Stimulated activated CD4-positive, alpha-beta T cell treated with anti-CD3 and anti-CD28 coated beads, Interleukin-12 subunit alpha, Interleukin-12 subunit beta, amount 100 ng/mL, for 4 hours (primary cell): ENCODE measurements at regions not wholly inside any gene's neighbourhood (a gene's known extent, or its start where the extent isn't known, plus 50 kb on each side); places are given as distances from the start of the nearest gene placed in this dataset.

ENCODE experiments used
- DNase-seq: peaks from one replicate; pipeline ENCODE4 v3.0.0-alpha.2; 2020

DNA sequence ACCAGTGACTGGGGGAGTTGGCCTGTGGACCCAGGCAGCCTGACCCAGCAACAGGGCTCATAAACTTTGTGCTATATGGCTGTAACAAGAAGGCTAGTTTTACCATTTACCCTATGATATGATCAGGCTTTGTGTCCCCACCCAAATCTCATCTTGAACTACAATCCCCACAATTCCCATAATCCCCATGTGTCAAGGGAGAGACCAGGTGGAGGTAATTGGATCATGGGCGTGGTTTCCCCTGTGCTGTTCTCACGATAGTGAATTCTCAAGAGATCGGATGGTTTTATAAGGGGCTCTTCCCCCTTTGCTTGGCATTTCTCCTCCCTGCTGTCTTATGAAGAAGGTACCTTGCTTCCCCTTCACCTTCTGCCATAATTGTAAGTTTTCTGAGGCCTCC, 111.2 kb upstream of the NLRP1 start:
- no peak for DNase-seq

DNA sequence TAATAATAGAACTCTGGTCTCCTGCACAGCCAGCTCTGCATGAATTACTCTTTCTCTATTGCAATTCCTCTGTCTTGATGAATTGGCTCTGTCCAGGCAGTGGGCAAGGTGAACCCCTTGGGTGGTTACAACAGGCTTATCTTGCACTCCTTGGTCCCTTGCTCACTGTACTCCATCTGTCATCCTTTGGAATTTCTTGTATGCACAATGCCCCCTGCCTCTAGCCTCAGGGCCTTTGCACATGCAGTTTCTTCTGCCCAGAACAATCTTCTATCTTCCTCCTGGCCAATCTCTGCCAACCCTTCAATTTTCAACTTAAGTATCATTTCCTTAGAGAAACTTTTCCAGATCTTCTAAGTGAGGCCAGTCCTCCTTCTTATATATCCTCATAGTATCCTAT, 114.7 kb upstream of the NLRP1 start:
- DNase-seq = no peak

DNA sequence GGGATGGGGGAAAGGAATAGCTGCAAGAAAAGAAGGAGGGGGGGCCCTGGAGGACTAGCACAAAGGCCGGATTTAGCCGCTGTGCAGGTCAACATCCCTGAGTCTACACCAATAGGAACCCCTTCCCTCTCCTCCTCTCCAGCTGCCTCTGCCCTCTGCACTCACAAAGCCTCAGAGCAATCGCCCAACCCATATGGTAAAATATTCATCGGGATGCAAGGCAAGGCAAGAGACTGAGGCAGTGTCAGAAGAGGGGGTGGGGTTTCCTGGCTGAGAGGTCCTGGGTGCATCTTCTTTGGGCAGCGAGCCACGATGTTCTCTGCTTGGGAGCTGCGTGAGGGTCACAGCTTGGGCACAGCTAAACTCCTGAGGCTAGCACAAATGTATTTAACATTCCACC, 115.5 kb upstream of the NLRP1 start:
- DNase-seq = no peak

DNA sequence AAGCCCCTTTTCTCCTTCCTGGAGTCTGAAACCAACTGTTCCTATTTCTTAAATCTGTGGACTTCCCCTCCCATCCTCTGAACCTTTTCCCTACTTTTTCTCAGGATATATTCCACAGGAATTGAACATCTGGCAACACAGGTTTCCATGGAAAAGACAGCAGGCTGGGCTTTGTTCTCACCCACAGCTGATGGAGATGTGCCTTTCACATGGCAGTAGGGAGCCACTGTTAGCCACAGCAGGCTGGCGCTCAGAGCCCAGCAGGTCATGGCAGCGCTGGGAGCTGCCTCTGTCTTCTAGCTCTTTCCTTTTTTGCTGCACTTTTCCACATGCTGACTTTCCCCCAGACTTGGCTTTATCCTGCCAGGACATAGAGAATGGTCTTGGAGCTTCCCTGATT, 116.4 kb upstream of the NLRP1 start:
- no peak for DNase-seq

DNA sequence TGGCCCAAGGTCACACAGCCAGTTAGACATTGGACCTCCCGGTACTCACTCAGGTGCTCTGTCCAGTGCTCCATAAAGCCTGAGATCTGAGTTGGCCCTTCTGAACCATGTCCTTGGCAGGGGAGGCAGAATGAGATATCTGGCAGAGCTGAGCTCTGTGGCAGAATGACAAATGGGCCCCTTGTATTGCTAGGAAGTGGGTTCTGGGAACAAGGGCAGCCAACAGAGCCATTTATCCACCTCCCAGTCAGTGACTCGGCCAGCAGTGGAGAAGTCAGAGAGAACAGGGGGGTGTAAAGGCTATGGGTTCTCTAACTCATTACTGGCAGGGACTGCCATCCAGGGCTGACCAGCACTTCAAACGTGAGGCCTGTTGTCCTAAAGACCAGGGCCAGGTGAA, 117.1 kb upstream of the NLRP1 start:
- DNase-seq = no peak

DNA sequence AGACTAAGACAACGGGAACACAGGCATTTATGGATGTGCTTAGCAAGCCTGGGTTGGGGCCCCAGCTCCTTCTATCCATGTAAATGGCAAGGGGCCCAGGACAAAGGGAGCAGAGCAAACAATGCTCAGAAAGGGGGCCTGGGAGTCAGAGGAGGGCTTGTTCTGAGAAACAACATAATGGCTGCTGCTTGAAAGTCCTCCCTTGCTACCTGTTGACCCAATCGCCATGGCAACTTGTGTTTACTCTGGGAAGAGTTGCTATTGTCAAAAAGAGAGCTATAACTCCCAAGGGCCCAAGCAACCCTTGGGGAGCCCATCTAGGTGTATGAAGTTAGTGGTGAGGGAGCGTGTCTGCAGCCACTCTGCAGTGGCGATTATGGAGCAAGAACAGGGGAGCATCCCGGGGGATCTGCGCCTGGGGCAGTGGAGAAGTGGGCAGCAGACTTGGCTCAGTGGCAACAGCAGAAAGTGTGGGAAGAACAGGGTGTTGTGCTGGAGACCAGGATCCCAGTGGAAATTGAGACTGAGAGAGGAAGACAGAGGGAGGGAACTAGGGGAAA, 118.7 kb upstream of the NLRP1 start:
- DNase-seq = no peak

DNA sequence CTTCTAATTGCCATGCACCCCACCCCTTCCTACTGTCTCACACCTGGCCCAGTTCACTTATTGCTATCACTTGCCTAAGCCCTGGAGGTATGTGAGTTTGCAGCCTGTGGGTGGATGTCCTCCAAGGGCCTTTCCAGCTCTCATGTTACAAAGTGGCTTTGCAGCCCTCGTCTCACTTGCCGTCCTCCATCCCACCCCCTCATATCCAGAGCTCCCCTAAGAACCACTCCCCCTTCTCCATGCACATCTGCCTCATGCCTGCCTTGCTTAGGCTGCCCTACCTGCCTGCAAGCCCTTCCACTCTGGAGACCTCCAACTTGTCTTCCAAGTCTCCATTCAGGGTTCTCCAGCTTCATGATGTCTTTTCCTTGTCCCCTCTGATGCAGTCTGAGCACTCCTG, 119.4 kb upstream of the NLRP1 start:
- no peak for DNase-seq

DNA sequence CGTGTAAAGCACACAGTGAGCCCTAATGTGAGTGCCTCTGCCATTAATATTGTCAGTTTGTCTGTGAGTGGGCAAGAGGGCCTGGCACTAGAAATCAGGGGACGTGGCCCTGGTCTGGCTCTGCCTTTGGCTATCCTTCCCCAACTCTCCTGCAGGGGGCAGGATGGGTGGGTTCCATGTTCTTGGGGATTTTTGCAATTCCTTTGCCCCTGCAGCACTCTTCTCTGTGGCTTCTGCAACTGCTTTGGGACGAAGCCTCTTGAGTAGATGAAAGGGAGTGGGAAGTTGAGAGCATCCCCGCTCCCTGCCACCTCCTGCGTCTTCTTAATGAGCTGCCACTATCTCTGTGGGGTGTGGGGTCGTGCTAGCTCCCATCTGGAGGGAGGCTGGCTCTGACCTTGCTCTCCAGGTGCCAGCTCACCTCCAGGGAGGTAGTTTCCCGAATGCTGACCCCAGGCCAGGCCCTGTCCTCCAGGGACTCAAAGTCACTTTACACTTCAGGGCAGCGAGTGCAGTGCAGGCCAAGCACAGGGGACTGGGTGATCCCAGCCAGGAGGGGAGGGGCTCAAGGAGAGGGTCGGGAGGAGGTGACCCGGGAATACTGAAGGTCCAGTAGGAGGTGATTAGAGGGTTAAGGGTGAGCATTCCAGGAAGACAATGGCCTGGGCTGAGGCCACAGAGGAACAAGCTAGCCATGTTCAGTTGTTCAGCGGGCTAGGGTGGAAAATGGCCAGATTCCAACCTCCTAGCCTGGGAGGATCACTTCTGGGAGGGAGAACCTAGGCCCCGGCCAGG, 121.0 kb upstream of the NLRP1 start:
- no peak for DNase-seq

DNA sequence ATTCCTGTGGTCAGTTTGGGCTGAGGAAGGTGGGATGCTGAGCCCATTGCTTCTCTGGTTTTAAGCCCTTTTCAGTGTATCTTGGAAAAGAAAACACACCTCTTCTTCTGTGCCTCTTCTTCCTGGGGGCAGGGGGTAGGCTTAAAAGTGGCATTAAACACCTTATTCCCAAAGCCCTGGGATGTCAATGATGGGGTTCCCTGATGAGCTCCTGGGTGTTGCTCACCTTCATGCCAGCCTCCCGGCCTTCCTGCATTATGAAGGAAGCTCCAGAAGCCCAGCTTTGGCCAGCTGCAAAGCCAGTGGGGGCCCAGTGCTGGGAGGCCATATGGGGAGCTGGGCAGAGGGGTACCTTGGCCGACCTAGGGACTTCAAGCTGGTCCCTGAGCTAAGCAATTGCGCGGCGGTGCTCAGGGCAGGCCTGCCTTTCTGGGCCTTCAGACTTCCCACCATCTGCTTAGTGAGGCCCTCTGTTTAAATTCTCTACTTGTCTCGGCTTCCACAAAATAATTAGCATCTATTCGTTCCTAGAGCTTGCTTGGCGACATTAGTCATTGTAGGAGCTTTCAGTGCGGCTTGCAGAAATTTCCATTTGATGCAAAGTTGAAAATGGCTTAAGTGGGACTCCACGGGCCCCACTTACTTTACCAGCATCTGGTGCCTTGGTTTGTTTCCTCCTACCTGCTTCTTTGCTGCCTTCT, 121.7 kb upstream of the NLRP1 start:
- DNase-seq = no peak

DNA sequence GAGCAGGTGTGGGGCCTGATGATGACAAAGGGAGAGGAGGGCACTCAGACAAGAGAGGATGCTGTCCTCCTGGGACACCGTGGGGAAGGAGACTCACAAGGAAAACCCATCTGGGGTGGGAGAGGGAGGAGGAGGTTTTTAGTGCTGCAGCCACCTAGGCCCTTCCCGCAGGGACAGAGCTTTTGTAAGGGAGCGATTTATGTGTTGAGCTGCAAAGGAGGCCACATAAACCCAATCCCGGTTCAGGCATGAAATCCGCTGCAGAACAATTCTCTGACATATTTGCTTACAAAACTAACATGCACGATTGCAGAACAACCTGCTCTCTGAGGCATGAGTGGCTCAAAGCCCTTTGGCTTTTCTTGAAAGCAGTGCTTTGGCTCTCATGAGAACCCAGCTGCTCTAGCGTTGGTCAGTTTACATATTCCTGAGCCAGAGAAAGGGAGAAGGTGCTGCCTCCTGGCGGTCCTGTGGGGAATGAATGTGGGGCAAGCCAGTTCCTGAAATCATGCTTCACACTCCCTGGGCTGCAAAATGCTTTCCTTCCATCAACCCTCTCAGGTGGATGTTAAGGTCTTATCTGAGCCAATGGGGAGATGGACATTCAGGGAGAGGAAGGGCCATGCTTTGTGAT, 122.4 kb upstream of the NLRP1 start:
- peak; percentile 55 for DNase-seq

DNA sequence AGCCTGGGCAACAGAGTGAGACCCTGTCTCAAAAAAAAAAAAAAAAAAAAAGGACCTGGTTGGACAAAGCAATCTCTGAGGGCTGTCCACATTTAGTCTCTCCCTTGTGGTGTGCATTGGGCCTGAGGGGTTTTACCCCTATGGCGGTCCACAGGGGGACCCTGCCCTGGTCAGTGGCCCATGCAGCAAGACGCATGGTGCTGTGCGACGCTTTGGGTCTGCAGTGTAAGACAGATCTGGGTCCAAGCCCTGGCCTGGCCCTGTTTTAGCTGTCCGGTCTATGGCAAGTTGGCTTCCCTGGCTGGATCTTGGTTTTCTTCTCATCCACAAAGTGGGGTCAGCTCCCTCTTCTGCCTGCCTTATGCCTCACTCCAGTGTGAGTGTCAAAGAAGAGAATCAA, 123.2 kb upstream of the NLRP1 start:
- no peak for DNase-seq

DNA sequence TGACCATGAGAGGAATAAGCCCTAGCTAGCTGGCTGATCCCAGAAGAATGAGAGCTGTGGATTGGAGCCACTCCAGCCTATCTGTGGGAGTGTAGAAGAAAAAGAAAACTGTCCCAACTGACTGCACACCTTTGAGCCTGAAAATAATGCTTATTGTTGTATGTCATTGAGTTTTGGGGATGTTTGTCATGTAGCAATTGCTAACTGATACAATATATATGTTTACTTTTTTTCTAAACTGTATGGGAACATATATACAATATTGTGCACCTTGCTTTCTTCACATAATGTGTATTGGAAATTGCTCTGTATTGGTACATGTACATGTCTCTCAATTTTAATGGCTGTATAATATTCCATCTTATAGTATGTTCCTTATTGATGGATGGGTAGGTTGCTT, 124.0 kb upstream of the NLRP1 start:
- DNase-seq = no peak

DNA sequence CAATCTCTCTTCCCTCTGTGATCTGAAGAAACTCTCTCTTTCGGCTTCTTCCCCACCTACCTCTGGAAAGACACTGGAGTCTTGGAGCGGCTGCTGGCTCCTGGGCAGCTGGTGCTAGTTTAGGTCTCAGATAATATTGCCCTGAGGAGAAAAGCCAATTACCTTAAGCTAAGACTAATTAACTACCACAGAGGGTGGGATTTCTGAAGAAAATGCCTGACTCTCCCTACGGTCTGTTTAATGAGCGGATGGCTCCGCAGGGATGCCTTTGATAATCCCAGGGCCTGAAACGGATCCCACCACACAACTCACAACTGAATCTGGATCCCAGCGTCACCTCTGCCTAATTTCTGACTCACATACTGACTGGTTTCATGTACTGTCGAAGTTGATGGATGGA, 127.0 kb upstream of the NLRP1 start:
- DNase-seq = no peak

DNA sequence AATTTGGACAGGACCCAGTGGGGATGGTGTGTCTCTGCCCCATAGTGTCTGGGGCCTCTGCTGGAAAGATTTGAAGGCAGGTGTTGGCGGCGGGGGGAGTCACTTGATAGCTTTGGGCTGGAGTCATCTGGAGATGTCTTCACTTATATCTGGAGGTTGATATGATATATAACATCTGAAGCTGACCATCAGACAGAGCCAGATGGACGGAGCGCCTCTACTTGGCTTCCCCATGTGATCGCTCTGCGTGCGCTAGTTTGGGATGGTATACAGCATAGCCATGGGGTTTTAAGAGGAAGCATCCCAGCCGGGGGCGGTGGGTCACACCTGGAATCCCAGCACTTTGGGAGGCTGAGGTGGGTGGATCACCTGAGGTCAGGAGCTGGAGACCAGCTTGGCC, 130.7 kb upstream of the NLRP1 start:
- no peak for DNase-seq

DNA sequence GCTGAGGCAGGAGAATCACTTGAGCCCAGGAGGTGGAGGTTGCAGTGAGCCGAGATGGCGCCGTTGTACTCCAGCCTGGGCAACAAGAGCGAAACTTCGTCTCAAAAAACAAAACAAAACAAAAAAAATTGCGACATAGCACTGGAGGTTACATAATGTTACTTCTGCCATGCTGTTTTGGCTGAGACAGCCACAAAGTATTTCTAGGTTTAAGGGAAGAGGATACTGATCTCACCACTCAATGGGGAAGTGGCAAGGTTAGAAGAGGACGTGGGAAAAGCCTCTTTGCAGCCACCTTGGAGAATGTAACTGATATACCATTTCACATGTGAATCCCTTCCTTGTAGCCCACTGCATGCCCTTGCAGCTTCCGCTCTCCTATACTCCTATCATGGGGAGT, 131.2 kb upstream of the NLRP1 start:
- no peak for DNase-seq

DNA sequence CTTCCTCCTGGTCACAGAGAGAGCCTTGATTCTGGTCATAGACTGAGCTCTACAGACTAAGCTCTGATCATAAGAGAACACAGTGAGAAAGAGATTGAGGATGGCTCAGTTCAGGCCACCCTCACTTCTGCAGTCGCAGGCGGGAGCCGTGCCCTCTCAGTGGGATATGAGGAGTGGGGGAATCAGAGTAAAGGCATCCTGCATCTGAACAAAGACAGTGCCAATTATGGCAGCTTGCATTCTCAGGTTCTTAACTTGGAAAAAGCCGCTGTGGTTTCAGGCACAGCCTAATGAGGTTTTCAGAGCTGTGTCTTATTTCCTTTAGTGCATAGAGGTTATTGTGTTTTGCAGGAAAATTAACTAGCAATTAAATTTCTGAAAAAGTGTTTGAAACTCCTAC, 134.4 kb upstream of the NLRP1 start:
- no peak for DNase-seq

DNA sequence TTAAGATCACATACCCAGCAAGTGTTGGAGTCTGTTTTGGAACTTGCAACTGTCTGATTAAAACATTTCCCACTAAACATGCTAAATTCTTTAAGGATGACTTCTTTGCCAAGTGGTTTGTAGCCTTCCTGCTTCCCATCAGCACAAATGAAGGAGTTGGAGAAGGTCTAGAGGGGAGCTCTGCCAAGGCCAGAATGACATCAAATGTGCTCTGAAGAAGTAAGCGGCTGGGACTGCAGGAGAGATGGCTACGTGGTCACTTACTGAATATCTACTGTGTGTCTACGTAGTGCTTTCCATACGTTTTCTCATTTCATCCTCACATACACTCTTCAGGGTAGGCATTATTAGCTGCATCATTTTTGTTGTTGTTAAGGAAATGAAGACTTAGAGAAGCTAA, 135.7 kb upstream of the NLRP1 start:
- no peak for DNase-seq

DNA sequence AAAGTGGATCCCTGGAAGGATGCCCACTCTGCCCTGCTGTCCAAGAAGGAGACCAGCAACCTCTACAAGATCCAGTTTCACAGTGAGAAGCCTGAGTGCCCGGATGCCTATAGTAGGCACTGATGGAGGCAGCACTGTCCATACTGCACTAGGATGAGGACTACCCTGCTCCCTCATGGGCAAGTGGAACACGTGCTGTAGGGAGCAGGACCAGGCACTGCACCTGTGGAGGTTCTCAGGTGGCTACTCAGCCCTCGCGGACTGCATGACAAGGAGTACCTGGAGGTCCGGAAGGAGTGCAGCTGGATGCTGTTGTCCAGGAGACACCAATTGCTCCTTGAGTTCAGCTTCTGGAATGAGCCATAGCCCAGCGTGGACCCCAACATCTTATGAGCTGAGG, 146.1 kb upstream of the NLRP1 start:
- no peak for DNase-seq

DNA sequence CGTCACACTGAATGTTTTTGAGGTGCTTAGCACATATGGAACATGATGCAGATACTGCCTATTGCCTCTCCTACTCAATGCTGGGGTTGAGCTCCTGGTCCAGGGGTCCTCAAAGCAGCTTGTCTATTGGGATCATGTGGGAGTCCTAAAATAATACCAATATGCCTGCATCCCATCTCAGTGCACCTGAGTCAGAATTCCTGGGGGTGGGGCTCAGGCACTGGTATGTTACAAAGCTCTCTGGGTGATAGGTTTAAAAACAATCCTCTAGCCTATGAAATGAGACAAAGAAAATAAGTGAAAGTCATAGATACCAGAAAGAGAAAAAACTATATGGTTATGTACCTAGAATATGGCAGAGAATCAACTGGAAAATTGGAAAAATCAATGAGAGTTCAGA, 156.6 kb upstream of the NLRP1 start:
- DNase-seq = no peak

DNA sequence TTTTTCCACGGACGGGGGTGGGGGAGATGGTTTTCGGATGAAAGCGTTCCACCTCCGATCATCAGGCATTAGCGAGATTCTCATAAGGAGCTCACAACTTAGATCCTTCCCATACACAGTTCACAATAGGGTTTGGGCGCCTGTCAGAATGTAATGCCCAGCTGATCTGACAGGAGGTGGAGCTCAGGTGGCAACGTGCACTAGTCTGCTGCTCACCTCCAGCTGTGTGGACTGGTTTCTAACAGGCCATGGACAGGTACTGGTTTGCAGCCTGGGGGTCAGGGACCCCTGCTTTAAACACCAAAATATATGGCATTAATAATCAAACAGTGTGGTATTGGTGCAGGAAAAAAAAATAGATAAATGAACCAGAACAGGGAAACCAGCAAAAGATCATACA, 157.5 kb upstream of the NLRP1 start:
- no peak for DNase-seq

DNA sequence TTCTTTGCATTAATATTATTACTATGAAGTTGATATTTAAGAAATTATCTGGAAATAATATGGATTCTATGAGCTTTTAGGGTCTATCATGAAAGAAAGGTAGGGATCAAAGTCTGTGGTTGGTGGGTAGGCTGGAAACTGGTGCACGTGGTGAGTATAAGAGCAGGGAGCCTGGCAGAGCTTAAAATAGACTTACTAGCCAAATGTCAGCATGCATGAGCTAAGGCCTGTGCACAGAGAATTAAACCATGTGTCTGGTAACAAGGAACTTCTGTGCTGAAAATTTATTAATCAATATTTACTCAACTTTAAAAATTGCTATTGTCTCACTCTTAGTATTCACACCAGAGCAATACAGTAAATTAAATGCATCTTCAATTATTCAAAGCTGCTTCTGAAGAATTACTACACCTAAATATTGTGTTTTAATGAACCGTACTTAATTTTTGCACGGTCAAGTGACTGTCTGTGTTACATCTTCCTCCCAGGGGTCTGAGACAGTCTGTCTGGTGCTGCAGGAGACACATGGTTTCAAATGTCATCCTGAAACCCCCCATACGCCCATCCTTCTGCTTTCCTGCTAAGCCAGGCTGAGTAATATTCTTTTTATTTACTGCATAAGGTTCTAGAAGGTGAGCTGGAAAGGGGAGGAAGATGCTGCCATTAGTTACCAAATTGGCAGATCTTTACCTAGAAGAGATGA, 161.0 kb upstream of the NLRP1 start:
- DNase-seq = no peak

DNA sequence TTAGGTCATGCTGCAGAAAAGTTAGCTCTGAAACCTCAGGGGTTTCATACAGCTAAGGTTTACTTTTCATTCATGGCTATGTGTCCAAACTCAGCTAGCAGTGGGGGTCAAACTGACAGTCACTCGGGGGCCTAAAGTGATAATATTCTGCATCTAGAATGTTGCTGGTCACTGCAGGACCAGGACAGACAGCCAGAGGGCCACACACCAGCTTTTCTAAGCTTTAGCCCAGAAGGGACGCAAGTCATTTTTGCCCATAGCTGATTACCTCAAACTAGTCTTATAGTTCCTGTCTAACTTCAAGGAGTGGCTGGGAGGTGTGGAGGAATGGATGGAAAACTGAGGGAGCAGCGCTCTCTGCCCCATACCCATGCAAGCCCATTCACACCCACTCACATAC, 163.0 kb upstream of the NLRP1 start:
- DNase-seq = no peak

DNA sequence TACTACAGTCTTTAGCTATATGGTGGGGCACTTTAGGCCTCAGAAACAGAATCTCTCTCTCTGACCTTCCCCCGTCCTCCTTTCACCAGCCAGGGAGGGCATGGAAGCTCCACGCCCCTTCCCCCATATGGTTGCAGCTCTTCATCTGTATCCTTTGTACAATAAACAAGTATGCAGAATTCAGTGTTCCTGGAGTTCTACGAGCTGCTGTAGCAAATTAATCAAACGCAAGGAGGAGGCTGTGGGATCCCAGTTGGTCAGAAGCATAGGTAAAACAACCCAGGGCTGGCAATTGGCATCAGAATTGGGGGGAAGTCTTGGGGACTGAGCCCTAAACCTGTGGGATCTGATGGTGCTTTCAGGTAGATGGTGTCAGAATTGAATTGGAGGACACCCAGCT, 163.7 kb upstream of the NLRP1 start:
- DNase-seq = no peak
